Muscle of arm (tissue), 1 donor: ENCODE measurements at regions not wholly inside any gene's neighbourhood (a gene's known extent, or its start where the extent isn't known, plus 50 kb on each side); places are given as distances from the start of the nearest gene placed in this dataset.
"Not testable (repeated sequence)": the region's sequence is repeated elsewhere in the genome, so short reads cannot be mapped to it uniquely, and the experiment has no call there.

Experiments used
- DNase-seq: peaks from one replicate; pipeline ENCODE4 v3.0.0-alpha.2; 2013

DNA sequence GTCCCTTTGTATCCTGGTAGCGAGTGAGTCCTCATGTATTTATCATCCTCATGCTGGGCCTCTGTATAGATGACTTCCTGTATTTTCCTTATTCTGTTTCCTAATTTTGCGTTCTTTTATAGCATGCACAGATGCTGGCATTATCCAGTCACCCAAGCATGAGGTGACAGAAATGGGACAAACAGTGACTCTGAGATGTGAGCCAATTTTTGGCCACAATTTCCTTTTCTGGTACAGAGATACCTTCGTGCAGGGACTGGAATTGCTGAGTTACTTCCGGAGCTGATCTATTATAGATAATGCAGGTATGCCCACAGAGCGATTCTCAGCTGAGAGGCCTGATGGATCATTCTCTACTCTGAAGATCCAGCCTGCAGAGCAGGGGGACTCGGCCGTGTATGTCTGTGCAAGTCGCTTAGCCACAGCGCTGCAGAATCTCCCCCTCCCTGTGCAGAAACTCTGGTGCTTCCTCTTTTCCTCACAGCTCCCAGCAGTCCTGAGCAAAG, 183.1 kb upstream of the PRSS58 start:
- DNase-seq, result no peak

DNA sequence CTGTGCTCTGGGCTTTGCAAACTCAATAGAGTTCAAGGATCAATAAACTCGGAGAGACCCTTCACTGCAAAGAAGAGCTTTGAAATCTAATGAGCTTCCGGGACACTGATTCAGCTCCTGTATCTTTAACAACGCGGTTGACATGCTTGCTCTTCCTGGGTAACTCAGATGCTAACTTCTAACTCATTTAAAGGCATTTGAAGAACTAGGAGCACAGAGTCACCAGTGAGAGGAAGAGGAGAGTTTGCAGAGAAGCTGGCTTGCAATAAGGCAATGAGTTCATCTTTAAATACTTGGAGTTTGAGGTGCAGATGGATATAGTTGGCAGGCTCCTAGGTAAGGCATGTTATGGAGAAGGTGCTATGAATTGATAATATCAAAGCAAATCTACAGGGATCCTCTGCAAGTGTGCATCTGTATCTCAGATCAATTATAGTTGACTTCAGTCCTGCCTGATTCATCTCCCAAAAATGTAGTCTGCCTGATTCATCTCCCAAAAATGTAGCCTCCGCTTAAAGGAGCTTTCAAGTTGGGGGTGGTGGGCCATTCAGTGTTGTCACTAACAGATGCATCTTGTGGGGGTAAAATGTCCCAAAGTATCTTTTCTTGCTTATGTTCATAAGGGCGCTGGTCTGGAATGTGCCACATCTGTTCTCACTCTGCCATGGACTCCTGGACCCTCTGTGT, 182.5 kb upstream of the PRSS58 start:
- no peak for DNase-seq

DNA sequence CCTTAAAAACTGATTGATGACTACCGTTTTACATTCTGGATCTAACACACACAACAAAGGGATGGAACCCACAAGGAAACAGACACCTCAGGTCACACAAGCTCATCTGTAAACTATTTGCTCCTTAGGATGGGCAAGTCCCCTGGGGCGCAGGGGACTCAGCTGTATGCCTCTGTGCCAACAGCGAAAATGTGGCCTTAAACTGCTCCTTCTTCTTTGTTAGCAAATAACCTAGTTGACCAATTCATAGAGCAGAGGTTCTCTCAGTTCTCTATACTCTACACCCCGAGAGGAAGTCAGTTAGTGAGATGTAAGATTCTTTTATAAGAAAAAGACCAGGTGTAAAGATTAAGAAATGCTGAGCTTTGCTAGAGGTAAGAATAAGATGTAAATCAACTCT, 181.9 kb upstream of the PRSS58 start:
- DNase-seq, result no peak

DNA sequence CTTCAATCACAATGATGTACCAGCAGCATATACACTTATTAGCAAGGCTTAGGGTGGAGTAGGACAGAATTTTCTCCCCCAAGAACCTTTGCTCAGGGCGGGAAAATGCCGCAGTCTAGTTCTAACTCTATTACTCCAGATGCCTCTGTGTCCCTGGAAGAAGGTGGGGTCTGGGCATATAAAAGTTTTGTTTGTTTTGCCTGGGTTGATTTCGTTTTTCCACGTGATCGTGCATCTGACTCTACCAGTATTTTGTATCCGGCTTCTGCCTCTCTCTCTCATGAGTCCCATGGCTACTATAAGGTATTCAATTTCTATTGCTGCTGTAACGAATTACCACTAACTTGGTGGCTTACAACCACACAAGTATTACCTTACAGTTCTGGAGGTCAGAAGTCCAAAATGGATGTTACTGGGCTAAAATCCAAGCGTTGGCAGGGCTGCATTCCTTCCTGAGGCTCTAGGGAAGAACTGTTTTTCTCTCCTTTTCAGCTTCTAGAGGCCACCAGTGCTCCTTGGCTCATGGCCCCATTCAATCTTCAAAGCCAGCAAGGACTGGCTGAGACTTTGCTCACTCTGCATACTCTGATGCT, 181.2 kb upstream of the PRSS58 start:
- no peak for DNase-seq

DNA sequence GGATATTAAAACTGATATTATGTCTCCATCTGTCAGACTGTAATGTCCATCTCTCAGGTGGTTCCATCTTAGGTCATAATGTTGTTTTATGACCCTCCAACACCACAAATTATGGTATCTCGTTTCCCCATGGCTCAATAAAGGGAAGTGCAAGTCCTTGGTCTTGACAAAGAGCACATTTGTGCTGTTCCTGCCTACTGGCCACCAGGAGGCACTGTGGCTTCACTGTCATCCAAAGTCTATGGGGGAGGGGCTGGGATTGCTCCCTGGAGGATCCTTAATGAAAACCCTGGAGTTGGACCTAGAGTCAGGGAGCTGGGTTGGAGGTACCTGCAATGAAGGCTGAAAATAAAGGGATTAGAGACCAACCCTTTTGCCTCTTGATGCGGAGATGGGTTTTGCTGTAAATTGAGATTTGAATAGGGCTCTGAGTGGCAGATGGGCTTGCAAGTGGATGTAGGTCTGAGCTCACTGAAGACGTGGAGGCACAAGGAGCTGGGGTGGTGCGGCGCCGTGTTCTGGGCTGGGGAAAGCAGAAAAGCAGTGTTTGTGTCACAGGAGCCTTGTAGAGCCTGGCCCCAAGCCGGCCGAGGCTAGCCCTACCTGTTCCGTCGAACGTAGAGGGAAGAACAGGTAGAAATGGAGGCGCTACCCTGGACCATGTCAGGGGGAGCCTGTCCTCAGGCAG, 180.5 kb upstream of the PRSS58 start:
- no peak for DNase-seq

DNA sequence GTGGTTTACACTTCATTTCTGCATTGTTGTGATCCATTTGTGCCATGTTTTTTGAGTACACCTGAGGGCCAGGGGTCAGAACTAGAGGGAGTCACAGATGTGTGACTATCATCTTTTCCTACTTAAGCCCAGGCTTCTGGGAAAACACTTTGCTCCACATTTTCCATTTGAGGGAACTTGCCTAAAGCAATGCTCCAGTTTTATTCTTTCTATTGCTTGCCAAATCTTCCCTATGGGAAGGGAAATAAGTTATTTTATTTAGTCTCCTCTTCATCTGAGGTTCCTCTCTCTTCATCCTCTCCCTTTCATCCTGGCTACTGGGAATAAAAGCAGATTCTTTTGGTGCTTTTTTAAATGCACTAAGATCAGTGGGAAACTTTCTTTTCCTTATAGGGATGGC, 179.9 kb upstream of the PRSS58 start:
- peak; percentile 27 for DNase-seq

DNA sequence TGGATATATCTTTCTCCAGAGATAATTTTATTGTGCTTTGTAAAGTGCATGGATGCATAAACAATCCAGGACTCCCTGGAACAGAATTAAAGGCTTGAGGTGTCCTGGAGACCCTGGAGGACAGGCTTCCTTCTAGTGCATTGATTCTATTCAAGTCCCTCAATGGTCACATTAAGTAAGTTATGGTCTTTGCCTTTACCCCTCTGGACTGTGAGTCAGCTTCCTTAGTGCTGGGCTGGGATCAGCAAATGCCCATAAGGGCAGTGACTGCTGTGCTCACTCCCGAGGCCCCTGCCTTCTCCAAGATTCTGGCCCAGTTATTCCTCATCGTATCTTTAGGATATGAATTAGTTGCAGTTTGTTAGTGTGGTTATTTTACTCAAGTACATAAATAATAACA, 178.7 kb upstream of the PRSS58 start:
- DNase-seq, result no peak

DNA sequence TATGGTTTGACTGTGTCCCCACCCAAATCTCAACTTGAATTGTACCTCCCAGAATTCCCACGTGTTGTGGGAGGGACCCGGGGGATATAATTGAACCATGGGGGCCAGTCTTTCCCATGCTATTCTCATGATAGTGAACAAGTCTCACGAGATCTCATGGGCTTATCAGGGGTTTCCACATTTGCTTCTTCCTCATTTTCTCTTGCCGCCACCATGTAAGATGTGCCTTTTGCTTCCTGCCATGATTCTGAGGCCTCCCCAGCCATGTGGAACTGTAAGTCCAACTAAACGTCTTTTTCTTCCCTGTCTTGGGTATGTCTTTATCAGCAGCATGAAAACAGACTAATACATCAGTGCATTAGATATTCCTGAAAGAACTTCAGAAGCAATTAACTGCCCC, 177.7 kb upstream of the PRSS58 start:
- DNase-seq, result not testable (repeated sequence)

DNA sequence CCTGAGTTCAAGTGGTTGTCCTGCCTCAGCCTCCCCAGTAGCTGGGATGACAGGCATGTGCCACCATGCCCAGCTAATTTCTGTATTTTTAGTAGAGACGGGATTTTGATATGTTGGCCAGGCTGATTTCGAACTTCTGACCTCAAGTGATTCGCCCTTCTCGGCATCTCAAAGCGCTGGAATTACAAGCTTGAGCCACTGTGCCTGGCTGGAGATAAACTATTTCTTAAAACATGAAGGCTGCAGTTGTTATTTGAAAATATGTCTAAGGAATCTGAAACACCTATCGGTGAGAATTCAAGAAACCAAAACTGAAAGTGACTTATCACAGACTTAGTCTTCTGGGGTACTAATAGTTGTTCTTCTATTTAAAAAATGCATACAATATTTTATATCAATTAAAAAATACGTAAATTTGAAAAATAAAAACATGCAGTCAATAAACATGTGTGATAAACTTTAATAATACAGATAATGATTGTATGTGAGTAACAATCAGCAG, 176.9 kb upstream of the PRSS58 start:
- no peak for DNase-seq

DNA sequence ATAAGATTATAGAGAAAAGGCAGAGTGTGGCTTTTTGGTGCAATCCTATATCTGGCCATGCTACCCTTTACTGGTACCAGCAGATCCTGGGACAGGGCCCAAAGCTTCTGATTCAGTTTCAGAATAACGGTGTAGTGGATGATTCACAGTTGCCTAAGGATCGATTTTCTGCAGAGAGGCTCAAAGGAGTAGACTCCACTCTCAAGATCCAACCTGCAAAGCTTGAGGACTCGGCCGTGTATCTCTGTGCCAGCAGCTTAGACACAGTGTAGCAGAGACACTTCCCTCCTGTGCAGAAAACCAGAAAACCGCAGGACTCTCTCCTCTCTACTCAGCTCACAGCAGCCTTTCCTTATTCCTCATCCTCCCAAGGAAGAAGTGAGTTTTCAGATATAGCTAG, 176.3 kb upstream of the PRSS58 start:
- DNase-seq, result not testable (repeated sequence)

DNA sequence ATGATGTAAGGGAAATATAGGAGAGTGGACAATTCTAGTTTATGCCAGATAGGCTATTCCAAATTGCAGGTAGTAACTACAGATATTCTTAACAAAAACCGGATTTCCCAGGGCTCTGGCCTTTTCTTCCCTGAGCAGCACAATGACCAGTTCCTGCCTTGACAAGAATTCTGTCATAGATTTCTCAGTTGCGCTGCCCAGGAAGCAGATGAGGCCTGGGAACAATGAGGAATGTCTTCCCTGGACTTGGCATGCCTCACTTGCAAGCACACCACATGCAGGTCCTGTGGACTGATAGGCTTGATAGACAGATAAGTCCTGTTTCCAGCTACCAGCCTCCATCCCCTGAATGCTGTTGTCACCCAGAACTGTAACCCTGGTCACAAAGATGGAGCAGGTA, 174.5 kb upstream of the PRSS58 start:
- no peak for DNase-seq

DNA sequence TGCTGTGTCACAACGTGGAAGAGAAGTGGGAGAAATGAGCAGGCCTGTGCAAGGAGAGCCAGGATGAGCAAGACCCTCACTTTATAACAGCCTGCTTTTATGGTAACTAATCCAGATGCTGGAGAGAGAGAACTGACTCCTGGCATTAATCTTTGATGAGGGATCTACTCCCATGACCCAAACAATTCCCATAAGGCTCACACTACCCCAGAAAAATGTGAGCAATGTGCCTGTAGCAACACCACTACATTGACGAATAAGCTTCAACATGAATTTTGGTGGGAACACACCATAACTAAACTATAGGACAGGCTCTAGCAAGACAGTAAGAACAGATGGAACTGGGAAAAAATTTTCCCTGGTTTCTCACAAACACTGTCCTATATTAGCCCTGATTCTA, 173.6 kb upstream of the PRSS58 start:
- no peak for DNase-seq

DNA sequence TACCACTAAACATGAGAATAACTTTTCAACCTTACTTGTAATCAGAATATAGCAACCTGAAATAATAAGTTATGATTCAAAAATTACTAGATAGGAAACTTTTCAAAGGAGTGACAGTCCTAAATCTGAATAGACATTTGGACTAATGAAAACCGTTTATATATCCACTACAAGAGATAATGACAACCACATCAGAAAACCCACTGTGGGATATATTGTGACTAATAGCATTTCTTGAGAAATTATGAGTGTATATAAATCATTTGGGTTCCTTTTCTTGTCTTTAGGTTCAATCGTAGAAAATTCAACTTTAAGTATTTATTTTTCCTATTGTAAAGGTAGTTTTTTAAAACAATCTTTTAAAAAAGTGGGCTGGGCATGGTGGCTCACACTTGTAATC, 170.2 kb upstream of the PRSS58 start:
- no peak for DNase-seq

DNA sequence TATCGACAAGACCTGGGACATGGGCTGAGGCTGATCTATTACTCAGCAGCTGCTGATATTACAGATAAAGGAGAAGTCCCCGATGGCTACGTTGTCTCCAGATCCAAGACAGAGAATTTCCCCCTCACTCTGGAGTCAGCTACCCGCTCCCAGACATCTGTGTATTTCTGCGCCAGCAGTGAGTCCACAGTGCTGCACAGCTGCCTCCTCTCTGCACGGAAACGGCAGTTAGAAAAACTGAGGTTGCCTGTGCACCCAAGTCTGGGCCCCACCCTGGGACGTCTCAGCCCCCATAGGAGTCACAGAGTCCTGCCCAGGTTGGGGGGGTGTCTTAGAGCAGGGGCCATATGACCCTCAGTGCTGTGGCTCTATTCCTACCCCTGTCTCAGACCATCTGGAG, 167.4 kb upstream of the PRSS58 start:
- no peak for DNase-seq

DNA sequence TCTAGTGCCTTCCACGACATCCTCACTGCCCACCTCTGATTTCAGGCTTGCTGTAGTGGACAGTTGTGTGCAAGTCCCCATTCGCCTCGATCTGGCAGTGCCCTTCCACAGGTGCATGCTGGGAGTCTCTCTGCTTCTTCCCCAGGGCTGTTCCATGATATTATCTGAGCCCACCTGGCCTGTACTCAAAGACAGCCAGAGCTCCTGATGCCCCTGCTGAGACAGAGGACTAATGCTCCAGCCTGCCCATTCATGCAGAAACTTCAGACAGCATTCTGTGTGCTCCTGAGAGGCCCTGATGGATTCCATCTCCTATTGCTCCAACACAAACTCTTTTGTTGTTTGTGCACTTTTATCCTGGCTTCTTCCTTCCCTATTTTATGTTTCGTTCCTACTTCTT, 164.8 kb upstream of the PRSS58 start:
- no peak for DNase-seq

DNA sequence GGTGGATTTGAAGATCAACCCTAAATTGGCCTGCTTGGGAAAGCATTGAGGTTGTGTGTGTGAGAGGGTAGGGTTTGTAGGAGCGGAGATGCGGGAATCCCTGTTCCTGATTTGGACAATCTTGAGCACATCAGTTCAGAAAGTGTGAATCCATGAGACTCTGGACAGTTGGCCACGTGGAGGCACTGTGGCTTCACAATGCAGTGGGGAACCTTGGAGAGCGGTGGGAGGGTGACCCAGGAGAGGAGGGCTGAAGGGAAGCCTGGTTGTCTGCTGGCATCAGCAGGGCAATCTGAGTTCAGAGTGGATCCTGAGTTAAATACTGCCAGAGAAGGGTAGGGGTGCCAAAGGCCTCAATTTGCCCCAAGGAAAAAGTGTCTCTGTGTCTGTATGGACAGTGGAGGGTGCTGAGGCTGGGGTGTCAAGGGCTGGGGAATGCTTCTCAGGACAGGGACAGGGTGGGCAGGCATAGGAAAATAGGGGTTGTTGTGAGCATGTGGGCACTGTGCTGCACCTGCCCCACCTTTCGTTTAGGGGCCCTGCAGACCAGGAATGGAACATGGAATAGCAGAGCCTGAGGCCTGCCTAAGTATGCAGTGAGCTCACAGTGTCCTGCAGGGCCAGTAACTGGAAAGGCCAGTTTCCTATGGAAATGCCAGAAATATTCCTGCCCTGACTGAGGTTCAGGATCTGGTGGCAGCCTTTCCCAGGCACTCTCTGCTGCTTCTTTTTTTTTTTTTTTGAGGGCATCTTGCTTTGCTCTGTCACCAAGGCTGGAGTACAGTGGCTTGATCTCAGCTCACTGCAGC, 162.9 kb upstream of the PRSS58 start:
- no peak for DNase-seq

DNA sequence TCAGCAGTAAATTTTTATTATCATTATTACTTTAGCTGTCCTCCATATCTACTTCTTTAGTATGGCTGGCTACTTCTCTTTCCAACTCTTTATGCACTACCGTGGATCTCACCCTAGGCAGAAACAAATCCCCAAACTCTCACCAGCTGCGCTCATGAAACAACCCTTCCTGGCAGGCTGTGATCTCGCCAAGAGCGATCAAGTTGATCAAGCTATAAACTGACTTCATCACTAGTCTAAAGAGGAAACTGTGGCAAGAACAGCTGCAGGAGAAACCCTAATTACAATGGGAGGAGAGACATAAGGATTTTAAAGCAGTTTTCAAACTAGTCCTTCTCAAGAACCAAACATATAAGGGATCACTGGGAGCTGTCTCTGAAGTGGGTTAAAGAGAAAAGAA, 160.5 kb upstream of the PRSS58 start:
- no peak for DNase-seq

DNA sequence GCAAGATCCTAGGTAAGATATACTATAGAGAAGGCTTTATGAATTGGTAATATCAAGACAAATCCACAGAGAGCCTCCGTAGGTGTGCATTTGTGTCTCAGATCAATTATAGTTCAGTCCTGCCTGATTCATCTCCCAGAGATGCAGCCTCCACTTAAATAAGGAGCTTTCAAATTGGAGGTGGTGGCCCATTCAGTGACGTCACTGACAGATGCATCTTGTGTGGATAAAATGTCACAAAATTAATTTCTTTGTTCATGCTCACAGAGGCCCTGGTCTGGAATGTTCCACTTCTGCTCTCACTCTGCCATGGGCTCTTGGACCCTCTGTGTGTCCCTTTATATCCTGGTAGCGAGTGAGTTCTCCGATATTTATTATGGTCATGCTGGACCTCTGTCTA, 157.1 kb upstream of the PRSS58 start:
- DNase-seq, result no peak

DNA sequence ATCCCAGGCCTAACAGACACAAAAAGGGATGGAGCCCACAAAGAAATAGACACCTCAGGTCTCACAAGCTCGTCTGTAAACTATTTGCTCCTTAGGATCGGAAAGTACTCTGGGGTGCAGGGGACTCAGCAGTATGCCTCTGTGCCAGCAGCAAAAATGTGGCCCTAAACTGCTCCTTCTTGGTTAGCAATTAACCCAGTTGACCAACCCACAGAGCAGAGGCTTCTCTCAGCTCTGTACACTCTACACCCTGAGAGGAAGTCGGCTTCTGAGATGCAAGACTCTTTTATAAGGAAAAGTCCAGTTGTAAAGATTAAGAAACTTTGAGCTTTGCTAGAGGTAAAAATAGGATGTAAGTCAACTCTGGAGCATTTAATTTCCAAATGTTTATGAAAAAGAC, 156.3 kb upstream of the PRSS58 start:
- no peak for DNase-seq

DNA sequence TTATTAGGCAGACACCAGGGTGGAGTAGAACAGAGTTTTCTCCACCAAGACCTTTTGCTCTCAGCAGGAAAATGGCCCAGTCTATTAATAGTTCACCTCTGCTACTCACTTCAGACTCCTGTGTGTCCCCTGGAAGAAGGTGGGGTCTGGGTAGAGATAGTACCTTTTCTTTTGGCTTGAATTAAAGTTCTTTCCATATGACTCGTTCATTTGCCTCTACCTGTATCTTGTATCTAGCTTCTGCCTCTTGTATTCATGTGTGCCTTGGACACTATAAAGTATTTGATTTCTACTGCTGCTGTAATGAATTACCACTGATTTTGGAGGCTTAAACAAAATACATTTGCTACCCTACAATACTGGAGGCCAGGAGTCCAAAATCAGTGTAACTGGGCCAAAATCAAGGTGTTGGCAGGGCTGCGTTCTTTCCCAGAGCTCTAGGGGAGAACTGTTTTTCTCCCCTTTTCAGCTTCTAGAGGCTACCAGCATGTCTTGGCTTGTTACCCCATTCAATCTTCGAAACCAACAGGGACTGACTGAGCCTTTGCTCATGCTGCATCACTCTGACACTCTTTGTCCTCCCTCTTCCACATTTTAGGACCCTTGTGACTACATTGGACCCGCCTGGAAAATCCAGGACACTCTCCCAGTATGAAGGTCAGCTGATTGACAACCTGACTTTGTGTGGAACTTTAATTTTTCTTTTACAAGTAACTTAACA, 155.6 kb upstream of the PRSS58 start:
- no peak for DNase-seq

DNA sequence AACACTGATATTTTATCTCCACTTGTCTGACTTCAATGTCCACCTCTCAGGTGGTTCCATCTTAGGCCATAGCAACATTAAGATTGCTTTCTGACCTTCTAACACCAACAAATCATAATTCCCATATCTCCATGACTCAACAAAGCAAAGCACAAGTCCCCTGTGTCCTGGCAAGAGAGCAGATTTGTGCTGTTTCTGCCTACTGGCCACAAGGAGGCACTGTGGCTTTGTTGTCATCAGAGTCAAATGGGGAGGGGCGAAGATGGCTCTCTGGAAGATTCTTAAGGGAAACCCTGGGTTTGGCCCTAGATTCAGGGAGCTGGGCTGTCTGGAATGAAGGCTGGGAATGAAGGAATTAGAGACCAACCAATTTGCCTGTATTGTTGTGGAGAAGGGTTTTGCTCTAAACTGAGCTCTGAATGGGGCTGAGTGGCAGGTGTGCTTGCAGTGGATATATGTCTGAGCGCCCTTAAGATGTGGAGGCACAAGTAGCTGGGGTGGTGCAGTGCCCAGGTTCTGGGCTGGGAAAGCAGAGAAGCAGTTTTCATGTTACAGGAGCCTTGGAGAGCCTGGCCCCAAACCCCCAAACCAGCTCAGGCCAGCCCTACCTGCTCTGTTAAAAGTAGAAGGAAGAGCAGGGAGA, 154.8 kb upstream of the PRSS58 start:
- no peak for DNase-seq
